Right ventricle myocardium inferior (tissue), 1 donor: ENCODE measurements at regions not wholly inside any gene's neighbourhood (a gene's known extent, or its start where the extent isn't known, plus 50 kb on each side); places are given as distances from the start of the nearest gene placed in this dataset.

Source experiments
- ATAC-seq: fragments of 200-7000 bp; cut with Tn5 transposase; one replicate; pipeline ENCODE4 v1.9.1; 2020; ENCODE audit warnings: mild to moderate bottlenecking, moderate library complexity
- DNase-seq: peaks from one replicate; pipeline ENCODE4 v3.0.0; 2021; ENCODE audit errors: missing footprints
- intact Hi-C: fragments of 100-400 bp; cut with DNase I; formaldehyde crosslinking; loops from one replicate; pipeline ENCODE4 v1.11.0; 2022
- donor health status: DM: no; HTN: yes; CAD: no; lungs with severe emphysema.

- no peak for DNase-seq
- intact Hi-C loops: no loop called here
- ATAC-seq: no peak
Measured at GRCh38 chr3:24591661-24592555, 97.3 kb upstream of the THRB start.

GRCh38 chr3:24594161-24594560 is 99.5 kb upstream of the THRB start:
- DNase-seq (no peak), ATAC-seq (no peak)
- intact Hi-C loops: no loop called here

GRCh38 chr3:24595796-24596195 is 101.1 kb upstream of the THRB start:
- no peak for ATAC-seq
- no peak for DNase-seq
- intact Hi-C loops: no loop called here

- no peak for ATAC-seq
- intact Hi-C loops: no loop called here
- DNase-seq: no peak
Measured at GRCh38 chr3:24596626-24597025, 102.0 kb upstream of the THRB start.

- ATAC-seq (no peak), DNase-seq (no peak)
- intact Hi-C loops: no loop called here
Measured at GRCh38 chr3:24598695-24599470, 104.2 kb upstream of the THRB start.

GRCh38 chr3:24601066-24601939 is 106.7 kb upstream of the THRB start:
- ATAC-seq (no peak), DNase-seq (no peak)
- intact Hi-C loops: no loop called here

- no peak for DNase-seq
- no peak for ATAC-seq
- intact Hi-C loops: no loop called here
Measured at GRCh38 chr3:24604215-24604614, 109.6 kb upstream of the THRB start.

GRCh38 chr3:24605511-24606028 is 110.9 kb upstream of the THRB start:
- DNase-seq: no peak
- ATAC-seq: no peak
- intact Hi-C loops: loop anchor here (5.0 kb wide), 1 partner anchor 483 kb away; no protein-coding TSS in a partner anchor

GRCh38 chr3:24607281-24607680 is 112.6 kb upstream of the THRB start:
- intact Hi-C loops: loop anchor here (5.0 kb wide), 1 partner anchor 485 kb away; no protein-coding TSS in a partner anchor
- ATAC-seq (no peak), DNase-seq (no peak)

GRCh38 chr3:24608701-24609390 is 114.2 kb upstream of the THRB start:
- intact Hi-C loops: loop anchor here (5.0 kb wide), 1 partner anchor 487 kb away; no protein-coding TSS in a partner anchor
- ATAC-seq (no peak), DNase-seq (no peak)

GRCh38 chr3:24614359-24614758 is 119.7 kb upstream of the THRB start:
- DNase-seq: no peak
- no peak for ATAC-seq
- intact Hi-C loops: no loop called here

GRCh38 chr3:24615177-24615576 is 120.5 kb upstream of the THRB start:
- no peak for ATAC-seq
- intact Hi-C loops: no loop called here
- no peak for DNase-seq

- ATAC-seq (no peak), DNase-seq (no peak)
- intact Hi-C loops: no loop called here
Measured at GRCh38 chr3:24616110-24616829, 121.6 kb upstream of the THRB start.

GRCh38 chr3:24622138-24622537 is 127.5 kb upstream of the THRB start:
- DNase-seq (no peak), ATAC-seq (no peak)
- intact Hi-C loops: no loop called here

GRCh38 chr3:24622696-24623225 is 128.1 kb upstream of the THRB start:
- intact Hi-C loops: no loop called here
- DNase-seq (no peak), ATAC-seq (no peak)

- DNase-seq (no peak), ATAC-seq (no peak)
- intact Hi-C loops: no loop called here
Measured at GRCh38 chr3:24623657-24624056, 129.0 kb upstream of the THRB start.

GRCh38 chr3:24624938-24625681 is 130.5 kb upstream of the THRB start:
- ATAC-seq (no peak), DNase-seq (no peak)
- intact Hi-C loops: no loop called here
